Colonic mucosa (tissue), 4 donors: ENCODE measurements at regions not wholly inside any gene's neighbourhood (a gene's known extent, or its start where the extent isn't known, plus 50 kb on each side); places are given as distances from the start of the nearest gene placed in this dataset.

Experiments used
- DNase-seq: peaks from one replicate; pipeline ENCODE4 v3.0.0-alpha.2; 2020
- H3K27ac ChIP-seq: fragments of 200-600 bp; one replicate; pipeline ENCODE4 v1.8.0; 2021
- H3K27me3 ChIP-seq: fragments of 200-600 bp; one replicate; pipeline ENCODE4 v1.8.0; 2021
- H3K36me3 ChIP-seq: fragments of 200-600 bp; one replicate; pipeline ENCODE4 v1.8.0; 2021
- H3K4me1 ChIP-seq: fragments of 200-600 bp; one replicate; pipeline ENCODE4 v1.8.0; 2021; ENCODE audit warnings: mild to moderate bottlenecking
- H3K4me3 ChIP-seq: fragments of 200-600 bp; one replicate; pipeline ENCODE4 v1.8.0; 2021
- H3K9ac ChIP-seq, 2 donors: one replicate each; pipeline ENCODE4 v1.7.0; 2013; ENCODE audit warnings: control low read depth in 2 of 2, low read depth in 2 of 2, low read length in 2 of 2
- H3K9me3 ChIP-seq: fragments of 200-600 bp; one replicate; pipeline ENCODE4 v1.8.0; 2021
- CTCF ChIP-seq: fragments of 200-600 bp; IDR thresholded peaks from one replicate; pipeline ENCODE4 v1.8.0; 2022; ENCODE audit warnings: antibody characterized with exemption, mild to moderate bottlenecking
- intact Hi-C: fragments of 100-400 bp; cut with DNase I; formaldehyde crosslinking; loops from one replicate; pipeline ENCODE4 v1.14.1; 2022
- donor health status: healthy.
- donor health status: DM: no; HTN: no; CAD: no.
- donor health status: DM: no; HTN: no; CAD: no.

GRCh38 chr15:95293456-95294031, 1037.0 kb upstream of the NR2F2 start:
- no peak overlapping the region for H3K4me3 ChIP-seq
- H3K27ac ChIP-seq, result no peak overlapping the region
- no peaks in the 10 kb centered on the region for H3K27me3 ChIP-seq
- no peaks in the 10 kb centered on the region for H3K9me3 ChIP-seq
- intact Hi-C loops, result loop anchor here (2.0 kb wide), 1 partner anchor 623 kb away; no protein-coding TSS in a partner anchor
- H3K4me1 ChIP-seq, result no peaks in the 10 kb centered on the region
- no peak for TF ChIP-seq CTCF
- DNase-seq, result no peak
- H3K9ac ChIP-seq, result no peak overlapping the region
- no peaks in the 10 kb centered on the region for H3K36me3 ChIP-seq

GRCh38 chr15:95295363-95295762, 1035.1 kb upstream of the NR2F2 start:
- H3K27me3 ChIP-seq, result no peaks in the 10 kb centered on the region
- H3K4me1 ChIP-seq, result no peaks in the 10 kb centered on the region
- no peak for TF ChIP-seq CTCF
- no peaks in the 10 kb centered on the region for H3K36me3 ChIP-seq
- DNase-seq, result no peak
- H3K4me3 ChIP-seq, result no peak overlapping the region
- intact Hi-C loops, result no loop called here
- H3K9me3 ChIP-seq, result no peaks in the 10 kb centered on the region
- H3K27ac ChIP-seq, result no peak overlapping the region
- no peak overlapping the region for H3K9ac ChIP-seq

GRCh38 chr15:95295896-95296625, 1034.4 kb upstream of the NR2F2 start:
- intact Hi-C loops, result no loop called here

GRCh38 chr15:95296643-95297042, 1033.9 kb upstream of the NR2F2 start:
- Histone ChIP-seq H3K9me3 (no peaks in the 10 kb centered on the region), H3K27me3 (no peaks in the 10 kb centered on the region), H3K27ac (no peak overlapping the region), H3K4me3 (no peak overlapping the region), H3K36me3 (no peaks in the 10 kb centered on the region), H3K9ac (no peak overlapping the region), H3K4me1 (no peaks in the 10 kb centered on the region)
- no peak for TF ChIP-seq CTCF
- intact Hi-C loops, result no loop called here
- DNase-seq, result no peak

More at GRCh38 chr15:95295896-95296625, 1034.4 kb upstream of the NR2F2 start:
- no peak for DNase-seq
- Histone ChIP-seq H3K36me3 (no peaks in the 10 kb centered on the region), H3K4me3 (no peak overlapping the region), H3K9ac (no peak overlapping the region), H3K9me3 (no peaks in the 10 kb centered on the region), H3K27ac (no peak overlapping the region), H3K27me3 (no peaks in the 10 kb centered on the region), H3K4me1 (no peaks in the 10 kb centered on the region)
- TF ChIP-seq CTCF, result no peak

- Histone ChIP-seq H3K9ac (no peak overlapping the region), H3K36me3 (no peaks in the 10 kb centered on the region), H3K9me3 (no peaks in the 10 kb centered on the region), H3K4me1 (no peaks in the 10 kb centered on the region), H3K27ac (no peak overlapping the region), H3K4me3 (no peak overlapping the region), H3K27me3 (no peaks in the 10 kb centered on the region)
- intact Hi-C loops, result no loop called here
- no peak for TF ChIP-seq CTCF
- DNase-seq, result no peak
Observed at GRCh38 chr15:95298729-95299128, 1031.8 kb upstream of the NR2F2 start.
